ENCODE measurements at regions not wholly inside any gene's neighbourhood (a gene's known extent, or its start where the extent isn't known, plus 50 kb on each side); places are given as distances from the start of the nearest gene placed in this dataset.
"Not testable (repeated sequence)": the region's sequence is repeated elsewhere in the genome, so short reads cannot be mapped to it uniquely, and the experiment has no call there.

DNA sequence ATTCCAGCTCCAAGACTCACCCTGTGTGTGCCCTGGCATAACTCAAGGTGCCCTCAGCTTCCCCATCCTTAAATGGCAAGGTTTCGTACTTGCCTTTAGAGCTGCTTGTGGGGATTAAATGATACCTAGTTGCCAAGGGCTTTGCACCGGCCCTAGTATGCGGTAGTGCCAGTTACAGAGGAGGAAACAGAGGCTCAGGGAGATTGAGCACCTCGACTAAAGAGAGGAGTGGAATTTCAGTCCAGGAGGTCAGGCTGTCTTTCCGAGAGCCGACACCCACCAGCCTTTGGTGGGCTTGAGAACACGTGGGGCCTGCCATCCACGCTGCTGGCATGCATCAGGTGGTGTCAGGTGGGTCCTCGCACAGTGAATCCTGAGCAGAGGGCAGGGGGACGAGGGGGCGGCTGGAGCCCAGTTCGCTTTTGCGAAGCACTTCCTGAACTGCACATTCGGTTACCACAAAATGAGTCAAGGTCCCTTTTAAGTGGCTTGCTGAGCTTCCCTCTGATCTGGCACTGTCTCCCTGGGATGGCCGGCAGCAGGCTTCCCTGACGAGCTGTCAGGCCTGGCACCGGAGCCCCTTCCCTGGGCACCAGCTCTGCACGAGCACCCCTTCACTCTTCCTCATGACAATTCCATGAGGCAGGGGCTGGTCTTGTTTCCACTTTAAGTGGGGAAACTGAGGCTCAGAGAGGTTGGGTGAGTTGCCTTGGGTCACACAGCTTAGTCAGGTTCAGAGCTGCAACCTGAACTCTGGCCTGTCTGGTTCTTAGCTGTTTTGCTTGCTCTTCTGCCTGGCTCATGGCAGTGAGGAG is 291.4 kb downstream of the BCL2L11 start:
- H3K4me3 ChIP-seq (ENCODE audit: low read length in 3 of 3); H3K4me1 ChIP-seq (ENCODE audit: control insufficient read depth in 2 of 3, insufficient read depth in 2 of 3, low read depth in 1 of 3, low read length in 3 of 3); H3K27me3 ChIP-seq (ENCODE audit: control insufficient read depth, insufficient read depth, low read length); H3K9ac ChIP-seq (ENCODE audit: low read length in 3 of 3); H3K36me3 ChIP-seq (ENCODE audit: control insufficient read depth in 2 of 3, insufficient read depth in 3 of 3, low read length in 3 of 3); H3K9me3 ChIP-seq (ENCODE audit: control insufficient read depth in 2 of 3, insufficient read depth in 1 of 3, low read length in 3 of 3); intact Hi-C loops (cut with DNase I); H3K27ac ChIP-seq (ENCODE audit: low read depth in 2 of 2, low read length in 2 of 2); FAIRE-seq: not testable (repeated sequence)
- DNase-seq = peak in 1 of 5 donors; percentile 57

DNA sequence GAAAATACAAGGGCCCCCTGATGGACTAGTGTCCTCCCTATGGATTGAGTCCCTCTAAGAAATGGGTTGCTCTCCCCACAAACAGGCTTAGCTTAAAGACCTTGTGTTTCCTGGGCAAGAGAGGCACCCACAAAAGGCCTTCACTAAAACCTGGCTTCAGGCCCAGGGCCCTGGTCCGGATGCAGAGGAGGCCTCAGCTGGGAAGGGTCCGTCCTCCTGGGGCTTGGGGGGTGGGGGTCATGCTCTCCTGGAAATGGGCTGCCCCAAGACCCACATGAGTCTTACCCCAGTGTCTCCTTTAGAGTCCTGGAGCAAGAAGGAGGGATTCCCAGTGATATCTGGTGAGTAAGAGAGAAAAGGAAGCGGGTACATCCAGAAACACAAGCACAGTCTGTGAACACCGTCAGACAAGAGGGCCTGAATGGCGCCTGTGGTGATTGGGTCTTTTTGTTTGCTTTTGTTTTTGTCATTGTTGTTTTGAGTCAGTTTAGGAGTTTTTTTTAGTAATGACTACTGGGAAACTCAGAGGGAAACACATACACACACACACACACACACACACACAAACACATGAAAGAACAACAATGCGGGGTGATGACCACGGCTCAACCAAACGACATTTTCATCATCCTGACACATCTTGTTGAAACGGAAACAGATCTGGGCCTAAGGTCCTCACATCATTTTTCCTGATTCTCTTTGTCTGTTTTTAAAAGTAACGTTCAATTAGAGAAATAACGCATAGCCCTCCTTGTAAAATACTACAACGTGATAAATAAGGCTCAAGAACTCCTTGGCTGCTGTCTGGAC is 292.3 kb downstream of the BCL2L11 start:
- intact Hi-C loops (cut with DNase I); H3K36me3 ChIP-seq (ENCODE audit: control insufficient read depth in 2 of 3, insufficient read depth in 3 of 3, low read length in 3 of 3); H3K27me3 ChIP-seq (ENCODE audit: control insufficient read depth, insufficient read depth, low read length); H3K4me1 ChIP-seq (ENCODE audit: control insufficient read depth in 2 of 3, insufficient read depth in 2 of 3, low read depth in 1 of 3, low read length in 3 of 3); H3K9ac ChIP-seq (ENCODE audit: low read length in 3 of 3); H3K4me3 ChIP-seq (ENCODE audit: low read length in 3 of 3); H3K27ac ChIP-seq (ENCODE audit: low read depth in 2 of 2, low read length in 2 of 2); FAIRE-seq; H3K9me3 ChIP-seq (ENCODE audit: control insufficient read depth in 2 of 3, insufficient read depth in 1 of 3, low read length in 3 of 3): not testable (repeated sequence)
- DNase-seq = peak in 1 of 5 donors; percentile 53

DNA sequence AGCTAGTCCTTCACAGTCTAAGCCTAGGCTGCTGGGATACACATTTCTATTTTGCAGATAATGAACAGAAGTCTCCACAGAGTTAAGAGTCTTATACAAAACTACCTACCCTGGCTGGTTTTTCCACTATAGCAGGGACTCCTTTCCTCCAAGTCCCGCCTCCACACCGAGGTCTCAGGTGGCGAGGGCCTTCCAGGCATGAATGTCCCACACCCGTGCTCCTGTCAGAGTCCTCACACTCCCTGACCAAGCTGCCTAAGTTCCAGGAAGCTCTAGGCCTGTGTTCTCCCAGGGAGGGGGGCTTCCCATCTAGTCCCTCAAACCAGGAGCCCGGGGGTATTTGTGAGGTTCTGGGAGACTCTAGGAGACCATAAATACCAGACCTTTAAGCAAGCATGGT is 293.2 kb downstream of the BCL2L11 start:
- H3K36me3 ChIP-seq (ENCODE audit: control insufficient read depth in 2 of 3, insufficient read depth in 3 of 3, low read length in 3 of 3); H3K27ac ChIP-seq (ENCODE audit: low read depth in 2 of 2, low read length in 2 of 2); H3K4me3 ChIP-seq (ENCODE audit: low read length in 3 of 3); H3K27me3 ChIP-seq (ENCODE audit: control insufficient read depth, insufficient read depth, low read length); FAIRE-seq; H3K9me3 ChIP-seq (ENCODE audit: control insufficient read depth in 2 of 3, insufficient read depth in 1 of 3, low read length in 3 of 3); H3K9ac ChIP-seq (ENCODE audit: low read length in 3 of 3); H3K4me1 ChIP-seq (ENCODE audit: control insufficient read depth in 2 of 3, insufficient read depth in 2 of 3, low read depth in 1 of 3, low read length in 3 of 3); intact Hi-C loops (cut with DNase I): not testable (repeated sequence)
- peak; percentile 33 to 77 (median 40) for DNase-seq

DNA sequence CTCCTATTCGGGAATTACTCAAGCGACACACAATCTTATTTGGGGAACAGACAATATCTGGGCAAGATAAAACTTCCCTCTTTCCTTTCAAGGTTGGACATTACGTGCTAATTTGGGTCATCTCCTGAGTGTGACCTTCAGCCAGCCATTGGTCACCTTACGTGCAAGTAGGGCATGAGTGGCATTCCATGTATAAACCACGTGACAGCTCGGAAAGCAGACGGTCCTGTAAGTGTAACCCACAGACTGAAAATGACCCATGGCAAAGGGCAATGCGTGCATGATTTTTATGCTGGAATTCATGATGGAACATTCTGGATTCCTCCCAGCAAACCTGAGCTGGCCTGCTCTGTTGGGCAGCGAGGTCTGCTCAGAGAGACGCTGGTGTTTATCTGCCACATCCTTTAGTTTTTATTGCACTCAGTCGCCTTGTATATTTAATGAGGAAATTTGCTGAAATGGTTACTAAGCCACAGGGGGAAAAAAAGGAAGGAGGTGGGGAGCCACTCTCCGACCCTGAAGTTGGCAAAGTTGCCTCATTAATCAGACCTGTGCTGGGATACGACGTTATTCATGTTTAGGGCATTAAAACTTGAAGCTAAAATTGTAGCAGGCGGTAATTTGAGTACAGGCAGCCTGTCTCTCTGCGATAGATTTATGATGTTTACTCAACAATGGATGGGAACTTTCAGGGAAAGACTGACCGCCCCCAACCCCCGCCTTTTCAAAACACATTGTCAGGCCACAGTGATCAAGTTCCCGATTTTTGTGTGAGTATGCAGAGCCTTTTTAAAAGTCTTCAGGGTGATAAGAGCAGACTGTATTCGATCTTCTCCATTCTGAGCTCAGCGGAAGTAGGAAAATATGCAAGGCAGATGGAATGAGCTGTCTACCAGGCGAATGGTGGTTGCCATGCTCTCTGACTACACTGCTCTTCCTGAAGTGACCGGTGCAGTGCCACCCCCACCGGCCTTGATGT is 295.3 kb downstream of the BCL2L11 start:
- H3K36me3 ChIP-seq (ENCODE audit: control insufficient read depth in 2 of 3, insufficient read depth in 3 of 3, low read length in 3 of 3); H3K9ac ChIP-seq (ENCODE audit: low read length in 3 of 3); FAIRE-seq; intact Hi-C loops (cut with DNase I); H3K4me3 ChIP-seq (ENCODE audit: low read length in 3 of 3); H3K4me1 ChIP-seq (ENCODE audit: control insufficient read depth in 2 of 3, insufficient read depth in 2 of 3, low read depth in 1 of 3, low read length in 3 of 3); H3K27ac ChIP-seq (ENCODE audit: low read depth in 2 of 2, low read length in 2 of 2); H3K27me3 ChIP-seq (ENCODE audit: control insufficient read depth, insufficient read depth, low read length); H3K9me3 ChIP-seq (ENCODE audit: control insufficient read depth in 2 of 3, insufficient read depth in 1 of 3, low read length in 3 of 3): not testable (repeated sequence)
- peak in 4 of 5 donors; percentile 46 to 74 (median 57) for DNase-seq

DNA sequence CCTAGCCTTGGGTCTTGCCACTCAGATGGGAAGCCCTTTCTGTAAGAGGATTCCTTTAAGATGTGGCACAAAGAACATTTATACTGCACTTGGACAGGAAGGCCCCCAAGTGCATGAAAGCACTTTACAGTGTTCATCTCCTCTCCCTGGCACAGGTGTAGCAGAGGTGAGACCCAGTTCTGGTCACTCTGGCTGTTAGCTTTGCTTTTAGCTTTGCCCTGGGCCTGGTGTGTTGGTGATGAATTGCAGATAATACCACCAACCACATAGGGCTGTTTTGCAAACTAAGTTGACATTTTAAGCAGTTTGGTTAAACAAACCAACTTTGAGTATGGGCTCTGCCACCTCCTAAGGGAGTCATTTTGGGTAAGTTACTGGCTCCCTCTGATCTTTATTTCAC is 296.3 kb downstream of the BCL2L11 start:
- H3K27me3 ChIP-seq (ENCODE audit: control insufficient read depth, insufficient read depth, low read length); H3K9ac ChIP-seq (ENCODE audit: low read length in 3 of 3); H3K27ac ChIP-seq (ENCODE audit: low read depth in 2 of 2, low read length in 2 of 2); H3K4me1 ChIP-seq (ENCODE audit: control insufficient read depth in 2 of 3, insufficient read depth in 2 of 3, low read depth in 1 of 3, low read length in 3 of 3); H3K9me3 ChIP-seq (ENCODE audit: control insufficient read depth in 2 of 3, insufficient read depth in 1 of 3, low read length in 3 of 3); FAIRE-seq; intact Hi-C loops (cut with DNase I); H3K36me3 ChIP-seq (ENCODE audit: control insufficient read depth in 2 of 3, insufficient read depth in 3 of 3, low read length in 3 of 3); H3K4me3 ChIP-seq (ENCODE audit: low read length in 3 of 3): not testable (repeated sequence)
- peak in 1 of 5 donors; percentile 2 for DNase-seq

DNA sequence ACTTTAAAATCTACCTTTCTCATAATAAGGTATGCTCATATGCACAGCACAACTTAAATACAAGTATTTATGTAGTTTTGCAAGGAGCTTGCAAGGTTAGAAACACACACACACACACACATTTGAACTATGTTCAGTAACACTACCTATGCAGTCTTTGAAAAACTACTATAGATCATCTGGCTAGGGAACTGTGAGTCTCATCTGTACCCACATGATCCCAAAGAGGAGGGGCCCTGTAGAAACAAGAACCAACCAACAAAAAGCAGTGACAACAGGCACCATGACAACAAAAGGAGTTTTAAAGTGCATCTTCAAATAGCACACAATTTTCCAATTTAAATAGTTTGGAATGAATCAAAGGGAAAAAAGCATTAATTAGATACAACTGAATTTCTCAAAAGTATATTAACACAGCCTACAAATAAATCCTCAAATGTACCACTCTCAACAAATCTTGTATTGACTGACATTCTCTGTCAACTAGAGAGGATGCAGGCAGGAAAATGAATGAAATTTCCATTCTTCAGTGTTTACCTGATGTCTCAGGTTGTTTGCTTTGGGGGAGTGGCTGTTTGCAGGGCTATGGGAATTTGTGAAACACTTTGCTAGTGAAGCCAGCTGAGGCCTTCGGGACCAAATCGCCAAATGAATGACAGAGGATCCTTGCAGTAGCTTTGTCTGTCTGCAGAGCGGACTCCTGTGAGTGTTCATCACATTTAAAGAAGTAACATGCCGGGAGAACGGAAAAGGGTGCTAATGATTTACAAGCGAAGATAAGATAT is 297.6 kb downstream of the BCL2L11 start:
- H3K36me3 ChIP-seq (ENCODE audit: control insufficient read depth in 2 of 3, insufficient read depth in 3 of 3, low read length in 3 of 3); H3K4me1 ChIP-seq (ENCODE audit: control insufficient read depth in 2 of 3, insufficient read depth in 2 of 3, low read depth in 1 of 3, low read length in 3 of 3); FAIRE-seq; H3K27me3 ChIP-seq (ENCODE audit: control insufficient read depth, insufficient read depth, low read length); H3K4me3 ChIP-seq (ENCODE audit: low read length in 3 of 3); H3K9me3 ChIP-seq (ENCODE audit: control insufficient read depth in 2 of 3, insufficient read depth in 1 of 3, low read length in 3 of 3); intact Hi-C loops (cut with DNase I); H3K9ac ChIP-seq (ENCODE audit: low read length in 3 of 3); H3K27ac ChIP-seq (ENCODE audit: low read depth in 2 of 2, low read length in 2 of 2): not testable (repeated sequence)
- peak in 1 of 5 donors; percentile 27 for DNase-seq

DNA sequence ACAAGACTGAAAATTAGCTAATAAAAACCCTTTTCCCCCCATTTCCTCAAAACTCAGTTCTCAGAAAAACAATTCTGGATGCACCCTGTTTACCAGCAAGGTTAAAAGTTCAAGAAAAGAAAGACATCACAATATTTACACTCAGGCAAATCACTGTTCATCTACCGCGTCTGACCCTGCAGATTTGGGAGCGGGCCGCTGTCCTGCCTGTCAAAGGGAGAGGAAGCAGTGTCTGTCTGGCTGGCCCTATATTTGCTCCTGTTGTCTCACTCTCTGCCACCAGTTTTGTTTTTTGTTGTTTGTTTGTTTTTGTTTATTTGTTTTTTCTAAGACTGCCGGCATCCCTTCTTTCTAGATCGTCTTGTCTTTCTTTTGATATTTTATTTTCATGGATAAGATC is 299.4 kb downstream of the BCL2L11 start:
- FAIRE-seq; intact Hi-C loops (cut with DNase I); H3K4me3 ChIP-seq (ENCODE audit: low read length in 3 of 3); H3K9ac ChIP-seq (ENCODE audit: low read length in 3 of 3); H3K9me3 ChIP-seq (ENCODE audit: control insufficient read depth in 2 of 3, insufficient read depth in 1 of 3, low read length in 3 of 3); H3K27ac ChIP-seq (ENCODE audit: low read depth in 2 of 2, low read length in 2 of 2); H3K27me3 ChIP-seq (ENCODE audit: control insufficient read depth, insufficient read depth, low read length); H3K4me1 ChIP-seq (ENCODE audit: control insufficient read depth in 2 of 3, insufficient read depth in 2 of 3, low read depth in 1 of 3, low read length in 3 of 3); H3K36me3 ChIP-seq (ENCODE audit: control insufficient read depth in 2 of 3, insufficient read depth in 3 of 3, low read length in 3 of 3): not testable (repeated sequence)
- DNase-seq = peak in 1 of 5 donors; percentile 15

Measured in kidney (tissue), 10 donors.